Keratinocyte (primary cell): ENCODE measurements at regions not wholly inside any gene's neighbourhood (a gene's known extent, or its start where the extent isn't known, plus 50 kb on each side); places are given as distances from the start of the nearest gene placed in this dataset.

ENCODE experiments used
- DNase-seq: peaks from one replicate; pipeline ENCODE4 v3.0.0-alpha.2; 2011; ENCODE audit warnings: low read depth, missing footprints, low spot score
- FAIRE-seq: peaks from 2 replicates; lab custom pipeline; 2011; peaks lifted over from hg19 to GRCh38; lab: Jason Lieb, UNC
- H2AFZ ChIP-seq: 2 replicates; pipeline ENCODE4 v1.6.0; 2012; ENCODE audit warnings: low read length, control low read depth, inconsistent platforms; ENCODE audit not compliant: control insufficient read depth
- H3K27ac ChIP-seq: 2 replicates; pipeline ENCODE4 v1.5.1; 2011; ENCODE audit warnings: low read length; ENCODE audit not compliant: control insufficient read depth, insufficient read depth
- H3K27me3 ChIP-seq: 3 replicates; pipeline ENCODE4 v1.6.0; 2011; ENCODE audit warnings: low read length; ENCODE audit not compliant: control insufficient read depth, insufficient read depth; ENCODE audit errors: extremely low read depth
- H3K36me3 ChIP-seq, 2 experiments: 2 replicates in 1 of 2; 3 replicates in 1 of 2; pipeline ENCODE4 v1.5.1; 2011; ENCODE audit warnings: low read length in 2 of 2, mild to moderate bottlenecking in 1 of 2; ENCODE audit not compliant: control insufficient read depth in 2 of 2, insufficient read depth in 2 of 2; ENCODE audit errors: extremely low read depth in 1 of 2
- H3K4me1 ChIP-seq: 3 replicates; pipeline ENCODE4 v1.5.1; 2011; ENCODE audit warnings: low read length; ENCODE audit not compliant: control insufficient read depth, insufficient read depth; ENCODE audit errors: extremely low read depth
- H3K4me2 ChIP-seq: 3 replicates; pipeline ENCODE4 v1.6.0; 2011; ENCODE audit warnings: low read depth, low read length; ENCODE audit not compliant: control insufficient read depth, insufficient read depth; ENCODE audit errors: extremely low read depth
- H3K4me3 ChIP-seq, 3 experiments: fragments of 200-600 bp in 1 of 3; sonication (generic) in 1 of 3; 2 replicates in 2 of 3; 3 replicates in 1 of 3; pipeline ENCODE4 v1.5.1; 2011 to 2016; ENCODE audit warnings: low read length in 3 of 3, mild to moderate bottlenecking in 3 of 3, control low read depth in 2 of 3, inconsistent platforms in 1 of 3, low read depth in 1 of 3, mixed read lengths in 1 of 3, mixed run types in 1 of 3, moderate library complexity in 1 of 3; ENCODE audit not compliant: control insufficient read depth in 2 of 3, insufficient read depth in 2 of 3; ENCODE audit errors: extremely low read depth in 1 of 3
- H3K79me2 ChIP-seq: 2 replicates; pipeline ENCODE4 v1.6.0; 2012; ENCODE audit warnings: low read length; ENCODE audit not compliant: control insufficient read depth, insufficient read depth
- H3K9ac ChIP-seq: 3 replicates; pipeline ENCODE4 v1.6.0; 2011; ENCODE audit warnings: low read length; ENCODE audit not compliant: control insufficient read depth, insufficient read depth; ENCODE audit errors: extremely low read depth
- H3K9me1 ChIP-seq: 3 replicates; pipeline ENCODE4 v1.6.0; 2011; ENCODE audit warnings: low read length; ENCODE audit not compliant: control insufficient read depth, insufficient read depth; ENCODE audit errors: extremely low read depth
- H3K9me3 ChIP-seq: 2 replicates; pipeline ENCODE4 v1.5.1; 2012; ENCODE audit warnings: low read depth, low read length; ENCODE audit not compliant: control insufficient read depth
- H4K20me1 ChIP-seq: 3 replicates; pipeline ENCODE4 v1.6.0; 2011; ENCODE audit warnings: low read length; ENCODE audit not compliant: control insufficient read depth, insufficient read depth; ENCODE audit errors: extremely low read depth
- EZH2 ChIP-seq: IDR thresholded peaks from one replicate; pipeline ENCODE4 v1.6.1; 2012; ENCODE audit warnings: inconsistent platforms, mild to moderate bottlenecking, low read length, moderate library complexity
- dilution Hi-C: fragments of 300-500 bp; cut with MboI; formaldehyde crosslinking; loops from one replicate; pipeline ENCODE4 v1.7.0; 2020; ENCODE audit warnings: low sequenced_read_pairs; ENCODE audit not compliant: extremely low pct_ligation_motif_present
- TF ChIP-seq, protein P1 (sequence below), 3 experiments: IDR thresholded peaks in 1 of 3; conservative IDR thresholded peaks in 1 of 3; optimal IDR thresholded peaks in 1 of 3; 2 replicates in 2 of 3; 3 replicates in 1 of 3; pipeline versions ENCODE3 to v1.5.1; 2011; ENCODE audit warnings: low read length in 3 of 3, mild to moderate bottlenecking in 3 of 3, moderate library complexity in 2 of 3, control low read depth in 1 of 3, inconsistent platforms in 1 of 3; ENCODE audit not compliant: insufficient read depth in 2 of 3; ENCODE audit errors: extremely low read depth in 1 of 3

DNA sequence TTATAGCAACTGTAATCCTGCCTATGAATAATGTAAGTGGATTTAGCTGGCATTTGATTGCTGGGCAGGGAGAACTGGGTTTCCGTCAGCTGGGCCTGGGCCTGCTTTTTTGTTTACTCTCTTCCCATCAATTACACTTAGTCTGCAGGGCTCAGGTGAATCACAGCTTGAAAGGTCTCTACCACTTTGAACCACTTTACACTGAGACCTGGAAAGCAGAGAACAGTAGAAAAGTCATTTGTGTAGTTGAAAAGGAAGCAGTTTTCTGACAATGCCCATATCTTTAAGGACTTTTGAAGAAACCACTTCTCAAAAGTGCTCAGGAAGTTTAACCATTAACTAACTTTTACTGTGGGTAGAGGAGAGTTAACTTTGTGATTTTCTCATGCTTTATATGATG, 315.4 kb upstream of the SASH1 start:
- no peak overlapping the region for H2AFZ ChIP-seq
- no peak overlapping the region for H3K4me3 ChIP-seq
- no peak for FAIRE-seq
- H3K27ac ChIP-seq: no peak overlapping the region
- H4K20me1 ChIP-seq: no peaks in the 10 kb centered on the region
- dilution Hi-C loops: no loop called here
- TF ChIP-seq, protein P1, sequence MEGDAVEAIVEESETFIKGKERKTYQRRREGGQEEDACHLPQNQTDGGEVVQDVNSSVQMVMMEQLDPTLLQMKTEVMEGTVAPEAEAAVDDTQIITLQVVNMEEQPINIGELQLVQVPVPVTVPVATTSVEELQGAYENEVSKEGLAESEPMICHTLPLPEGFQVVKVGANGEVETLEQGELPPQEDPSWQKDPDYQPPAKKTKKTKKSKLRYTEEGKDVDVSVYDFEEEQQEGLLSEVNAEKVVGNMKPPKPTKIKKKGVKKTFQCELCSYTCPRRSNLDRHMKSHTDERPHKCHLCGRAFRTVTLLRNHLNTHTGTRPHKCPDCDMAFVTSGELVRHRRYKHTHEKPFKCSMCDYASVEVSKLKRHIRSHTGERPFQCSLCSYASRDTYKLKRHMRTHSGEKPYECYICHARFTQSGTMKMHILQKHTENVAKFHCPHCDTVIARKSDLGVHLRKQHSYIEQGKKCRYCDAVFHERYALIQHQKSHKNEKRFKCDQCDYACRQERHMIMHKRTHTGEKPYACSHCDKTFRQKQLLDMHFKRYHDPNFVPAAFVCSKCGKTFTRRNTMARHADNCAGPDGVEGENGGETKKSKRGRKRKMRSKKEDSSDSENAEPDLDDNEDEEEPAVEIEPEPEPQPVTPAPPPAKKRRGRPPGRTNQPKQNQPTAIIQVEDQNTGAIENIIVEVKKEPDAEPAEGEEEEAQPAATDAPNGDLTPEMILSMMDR (optimal IDR thresholded peaks at IDR 0.05 in 1 of 3, IDR thresholded peaks at IDR 0.05 in 1 of 3, conservative IDR thresholded peaks at IDR 0.05 in 1 of 3; ENCODE audit: extremely low read depth in 1 of 3, insufficient read depth in 2 of 3, low read length in 3 of 3): no peak
- no peak for TF ChIP-seq EZH2
- H3K4me1 ChIP-seq: no peaks in the 10 kb centered on the region
- H3K9ac ChIP-seq: no peak overlapping the region
- H3K36me3 ChIP-seq: no peaks in the 10 kb centered on the region
- no peaks in the 10 kb centered on the region for H3K9me1 ChIP-seq
- H3K79me2 ChIP-seq: no peaks in the 10 kb centered on the region
- H3K27me3 ChIP-seq: no peaks in the 10 kb centered on the region
- no peaks in the 10 kb centered on the region for H3K9me3 ChIP-seq
- H3K4me2 ChIP-seq: no peak overlapping the region
- no peak for DNase-seq

DNA sequence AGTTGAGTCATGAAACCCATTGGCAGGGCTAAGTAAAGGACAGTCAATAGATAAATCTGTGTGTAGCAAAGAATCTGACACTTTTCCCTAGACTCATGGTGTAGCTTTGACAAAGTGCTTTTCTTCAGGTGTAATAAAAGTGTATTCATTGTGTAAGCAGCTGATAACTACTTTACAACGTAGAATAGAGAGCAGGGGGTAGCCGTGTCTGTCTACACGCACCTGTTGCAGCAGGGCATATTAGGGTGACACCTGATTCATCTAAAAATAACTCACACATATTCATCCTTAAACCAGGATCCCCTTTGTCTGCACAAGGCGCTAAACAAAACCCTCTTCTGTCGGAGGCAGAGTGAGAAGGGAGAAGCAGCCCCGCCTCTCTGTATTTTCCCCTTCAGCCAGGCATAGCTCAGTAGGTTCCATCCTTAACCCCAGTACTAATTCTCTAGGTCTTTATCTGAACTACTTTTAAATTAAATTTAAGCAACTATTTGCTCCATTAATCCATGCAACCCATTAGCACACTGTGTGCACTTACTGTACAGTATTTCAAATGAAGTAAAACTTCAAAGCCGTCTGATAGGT, 306.7 kb upstream of the SASH1 start:
- no peaks in the 10 kb centered on the region for H3K36me3 ChIP-seq
- no peaks in the 10 kb centered on the region for H4K20me1 ChIP-seq
- no peak overlapping the region for H3K4me3 ChIP-seq
- H3K4me1 ChIP-seq: no peaks in the 10 kb centered on the region
- no peak for TF ChIP-seq EZH2
- TF ChIP-seq, protein P1 (optimal IDR thresholded peaks at IDR 0.05 in 1 of 3, IDR thresholded peaks at IDR 0.05 in 1 of 3, conservative IDR thresholded peaks at IDR 0.05 in 1 of 3; ENCODE audit: extremely low read depth in 1 of 3, insufficient read depth in 2 of 3, low read length in 3 of 3): no peak
- H2AFZ ChIP-seq: no peak overlapping the region
- H3K9ac ChIP-seq: no peak overlapping the region
- no peaks in the 10 kb centered on the region for H3K9me1 ChIP-seq
- no peaks in the 10 kb centered on the region for H3K27me3 ChIP-seq
- H3K9me3 ChIP-seq: no peaks in the 10 kb centered on the region
- no peaks in the 10 kb centered on the region for H3K79me2 ChIP-seq
- no peak overlapping the region for H3K27ac ChIP-seq
- DNase-seq (no peak), FAIRE-seq (no peak)
- H3K4me2 ChIP-seq: no peak overlapping the region
- dilution Hi-C loops: no loop called here
